NCI-H226 (cell line): ENCODE measurements at regions not wholly inside any gene's neighbourhood (a gene's known extent, or its start where the extent isn't known, plus 50 kb on each side); places are given as distances from the start of the nearest gene placed in this dataset.
"Not testable (repeated sequence)": the region's sequence is repeated elsewhere in the genome, so short reads cannot be mapped to it uniquely, and the experiment has no call there.

ENCODE experiments used
- DNase-seq: peaks from one replicate; pipeline ENCODE4 v3.0.0-alpha.2; 2015

GRCh38 chr2:215889240-215889969 is 123.9 kb downstream of the MREG start:
- DNase-seq = not testable (repeated sequence)

GRCh38 chr2:215888680-215889079 is 124.7 kb downstream of the MREG start:
- DNase-seq = no peak

- DNase-seq = no peak
Observed at GRCh38 chr2:215887303-215887702, 126.0 kb downstream of the MREG start.

- no peak for DNase-seq
Observed at GRCh38 chr2:215886022-215886421, 127.3 kb downstream of the MREG start.

- DNase-seq = no peak
Observed at GRCh38 chr2:215885536-215885935, 127.8 kb downstream of the MREG start.

- no peak for DNase-seq
Observed at GRCh38 chr2:215884451-215885087, 128.8 kb downstream of the MREG start.

GRCh38 chr2:215883799-215884198 is 129.6 kb downstream of the MREG start:
- no peak for DNase-seq

GRCh38 chr2:215882689-215883088 is 130.7 kb downstream of the MREG start:
- no peak for DNase-seq

GRCh38 chr2:215881582-215881981 is 131.8 kb downstream of the MREG start:
- DNase-seq = no peak

GRCh38 chr2:215880970-215881369 is 132.4 kb downstream of the MREG start:
- no peak for DNase-seq

GRCh38 chr2:215879977-215880940 is 133.1 kb downstream of the MREG start:
- no peak for DNase-seq

- DNase-seq = no peak
Observed at GRCh38 chr2:215879331-215879730, 134.0 kb downstream of the MREG start.

GRCh38 chr2:215878476-215879063 is 134.8 kb downstream of the MREG start:
- DNase-seq = no peak

GRCh38 chr2:215876937-215877238 is 136.5 kb downstream of the MREG start:
- DNase-seq = no peak

- no peak for DNase-seq
Observed at GRCh38 chr2:215876139-215876936, 137.0 kb downstream of the MREG start.

- DNase-seq = no peak
Observed at GRCh38 chr2:215874418-215874817, 138.9 kb downstream of the MREG start.

GRCh38 chr2:215870986-215871385 is 142.4 kb downstream of the MREG start:
- DNase-seq = no peak

- DNase-seq = no peak
Observed at GRCh38 chr2:215870088-215870490, 143.3 kb downstream of the MREG start.

- DNase-seq = no peak
Observed at GRCh38 chr2:215868846-215869543, 144.4 kb downstream of the MREG start.

- DNase-seq = no peak
Observed at GRCh38 chr2:215866606-215867005, 146.7 kb downstream of the MREG start.

- DNase-seq = no peak
Observed at GRCh38 chr2:215863687-215864086, 149.7 kb downstream of the MREG start.

GRCh38 chr2:215862351-215862771 is 151.0 kb downstream of the MREG start:
- no peak for DNase-seq
